ENCODE measurements at regions not wholly inside any gene's neighbourhood (a gene's known extent, or its start where the extent isn't known, plus 50 kb on each side); places are given as distances from the start of the nearest gene placed in this dataset.

DNA sequence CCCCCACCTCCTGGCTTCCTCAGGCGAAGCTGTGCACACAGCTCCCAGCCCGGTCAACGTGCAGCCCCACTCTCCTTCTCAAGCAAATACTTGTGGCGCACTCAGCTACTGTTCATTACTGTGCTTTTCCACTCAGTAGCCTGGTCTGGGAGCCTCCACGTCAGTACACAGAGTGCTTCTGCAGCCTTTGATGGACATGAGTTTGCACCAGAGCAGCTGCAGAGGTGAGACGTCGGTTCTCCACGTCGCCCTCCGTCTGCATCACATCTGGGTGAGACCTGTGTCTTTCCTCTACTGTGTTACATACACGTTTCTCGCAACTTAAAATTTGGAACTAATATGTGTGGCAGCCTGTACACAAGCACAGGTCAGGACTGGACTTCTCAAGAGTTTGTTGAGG lies 334.3 kb downstream of the C16orf95 start:
- ChIA-PET CTCF (interaction anchor here (0.7 kb wide), 1 partner anchor 49 kb away, joined by 3 read pairs; no protein-coding TSS in a partner anchor), POLR2A (ENCODE audit: low non-redundant PET) (no interaction called here)
- TF ChIP-seq CTCF (conservative IDR thresholded peaks at IDR 0.05; ENCODE audit: low read depth) = no peak
- DNase-seq (ENCODE audit: low spot score) = no peak
- no peak overlapping the region for H3K27ac ChIP-seq

GRCh38 chr16:86983621-86984020 lies 333.6 kb downstream of the C16orf95 start:
- ChIA-PET CTCF (interaction anchor here (0.7 kb wide), 1 partner anchor 50 kb away, joined by 3 read pairs; no protein-coding TSS in a partner anchor), POLR2A (ENCODE audit: low non-redundant PET) (no interaction called here)
- DNase-seq (ENCODE audit: low spot score) = no peak
- no peak overlapping the region for H3K27ac ChIP-seq
- TF ChIP-seq CTCF (conservative IDR thresholded peaks at IDR 0.05; ENCODE audit: low read depth) = no peak

DNA sequence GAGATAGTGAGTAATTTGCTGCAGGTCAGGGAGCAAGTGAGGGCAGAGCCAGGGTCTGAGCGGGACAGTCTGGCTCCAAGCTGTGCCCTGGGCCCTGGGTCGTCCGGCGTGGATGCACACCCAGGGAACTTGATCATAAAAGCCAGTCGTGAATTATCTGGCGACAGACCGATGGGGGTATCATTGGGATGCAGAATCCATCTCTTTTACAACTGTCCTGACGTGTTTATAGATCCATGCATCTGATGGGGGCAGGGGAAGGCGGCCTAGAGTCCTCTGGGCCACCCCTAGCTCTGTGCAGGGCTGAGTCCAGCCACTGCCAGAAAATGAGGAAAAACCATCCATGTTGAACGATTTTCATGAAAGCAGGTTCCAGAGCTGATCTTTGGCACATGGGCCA lies 332.8 kb downstream of the C16orf95 start:
- H3K27ac ChIP-seq = no peak overlapping the region
- CTCF ChIA-PET = no interaction called here
- no peak for DNase-seq (ENCODE audit: low spot score)
- no peak for TF ChIP-seq CTCF (conservative IDR thresholded peaks at IDR 0.05; ENCODE audit: low read depth)
- POLR2A ChIA-PET (ENCODE audit: low non-redundant PET) = no interaction called here

DNA sequence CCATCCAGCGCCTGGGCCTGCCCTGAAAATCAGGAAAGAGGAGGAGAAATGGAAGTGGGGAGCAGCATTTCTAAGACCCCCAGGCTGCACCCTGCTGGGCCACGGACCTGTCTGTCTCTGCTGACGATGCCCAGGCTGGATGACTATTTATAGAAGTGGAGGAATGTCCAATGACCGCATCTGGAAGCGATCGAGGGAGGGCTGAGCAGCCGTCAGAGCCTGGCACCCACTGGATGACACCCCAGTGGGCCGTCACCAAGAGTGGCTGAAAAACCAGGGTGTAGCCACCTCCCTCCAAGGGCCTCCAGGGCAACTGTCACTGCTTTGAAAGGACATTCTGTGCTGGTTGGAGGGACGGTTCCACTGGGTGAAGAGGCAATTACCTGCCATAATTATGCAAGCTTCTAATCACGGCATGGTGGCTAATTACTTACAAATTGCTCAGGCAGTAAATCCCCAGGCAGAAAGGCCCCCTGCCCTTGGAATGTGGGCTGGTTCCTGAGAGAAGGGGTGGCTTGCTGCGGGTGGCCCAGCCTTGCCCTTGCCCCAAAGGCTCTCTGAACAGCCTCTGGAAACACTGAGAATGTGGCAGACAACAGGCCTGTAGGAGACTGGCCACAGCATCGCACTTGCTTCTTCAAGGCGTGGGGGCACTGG lies 332.1 kb downstream of the C16orf95 start:
- CTCF ChIA-PET = no interaction called here

DNA sequence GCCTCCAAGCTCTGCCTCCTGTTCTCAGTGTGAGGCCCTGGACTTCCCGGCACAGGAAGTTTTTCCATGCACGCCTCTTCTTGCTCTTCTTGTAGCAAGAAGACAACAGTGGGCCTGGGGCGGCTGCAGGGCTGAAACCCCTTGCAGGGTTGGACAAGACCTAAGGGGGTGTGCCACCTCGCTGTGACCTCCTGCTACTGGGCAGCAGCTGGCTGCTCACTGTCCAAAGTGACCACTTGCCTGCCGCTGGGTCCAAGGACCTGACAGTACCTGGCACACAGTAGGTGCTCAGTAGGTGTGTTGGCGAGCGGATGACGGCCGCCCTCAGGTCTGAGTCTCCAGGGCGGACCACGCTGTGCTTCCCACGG lies 331.6 kb downstream of the C16orf95 start:
- ChIA-PET CTCF (no interaction called here), POLR2A (ENCODE audit: low non-redundant PET) (no interaction called here)
- H3K27ac ChIP-seq = no peak overlapping the region
- no peak for DNase-seq (ENCODE audit: low spot score)
- no peak for TF ChIP-seq CTCF (conservative IDR thresholded peaks at IDR 0.05; ENCODE audit: low read depth)

More for the DNA sequence above, 332.1 kb downstream of the C16orf95 start:
- TF ChIP-seq CTCF (conservative IDR thresholded peaks at IDR 0.05; ENCODE audit: low read depth) = no peak
- POLR2A ChIA-PET (ENCODE audit: low non-redundant PET) = no interaction called here
- H3K27ac ChIP-seq = no peak overlapping the region
- no peak for DNase-seq (ENCODE audit: low spot score)

DNA sequence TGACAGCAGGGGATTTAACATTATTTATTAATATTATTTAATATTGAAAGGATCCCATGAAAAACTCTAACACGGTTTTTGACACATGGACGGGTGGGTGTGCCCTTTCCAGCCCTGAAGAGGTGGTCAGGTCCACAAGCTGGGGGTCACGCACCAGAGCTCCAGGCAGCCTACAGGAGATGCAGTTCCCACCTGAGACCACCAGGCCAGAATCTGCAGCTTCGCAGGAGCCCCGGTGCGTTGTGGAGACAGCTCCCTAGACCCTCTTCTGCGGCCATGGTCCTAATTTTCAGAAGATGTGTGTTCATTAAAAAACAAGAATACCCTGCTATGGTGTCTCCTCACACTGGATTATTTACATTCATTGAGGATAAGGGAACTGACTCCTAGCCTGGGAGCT lies 331.1 kb downstream of the C16orf95 start:
- ChIA-PET POLR2A (ENCODE audit: low non-redundant PET) (interaction anchor here (0.7 kb wide), 1 partner anchor 244 kb away, joined by 3 read pairs; no protein-coding TSS in a partner anchor), CTCF (no interaction called here)
- no peak overlapping the region for H3K27ac ChIP-seq
- TF ChIP-seq CTCF (conservative IDR thresholded peaks at IDR 0.05; ENCODE audit: low read depth) = no peak
- no peak for DNase-seq (ENCODE audit: low spot score)

Measured in RWPE1 (cell line).